AG08395 (cell line): ENCODE measurements at regions not wholly inside any gene's neighbourhood (a gene's known extent, or its start where the extent isn't known, plus 50 kb on each side); places are given as distances from the start of the nearest gene placed in this dataset.

ENCODE experiments used
- DNase-seq: peaks from one replicate; pipeline ENCODE4 v3.0.0; 2012; ENCODE audit warnings: mixed read lengths, low spot score

DNA sequence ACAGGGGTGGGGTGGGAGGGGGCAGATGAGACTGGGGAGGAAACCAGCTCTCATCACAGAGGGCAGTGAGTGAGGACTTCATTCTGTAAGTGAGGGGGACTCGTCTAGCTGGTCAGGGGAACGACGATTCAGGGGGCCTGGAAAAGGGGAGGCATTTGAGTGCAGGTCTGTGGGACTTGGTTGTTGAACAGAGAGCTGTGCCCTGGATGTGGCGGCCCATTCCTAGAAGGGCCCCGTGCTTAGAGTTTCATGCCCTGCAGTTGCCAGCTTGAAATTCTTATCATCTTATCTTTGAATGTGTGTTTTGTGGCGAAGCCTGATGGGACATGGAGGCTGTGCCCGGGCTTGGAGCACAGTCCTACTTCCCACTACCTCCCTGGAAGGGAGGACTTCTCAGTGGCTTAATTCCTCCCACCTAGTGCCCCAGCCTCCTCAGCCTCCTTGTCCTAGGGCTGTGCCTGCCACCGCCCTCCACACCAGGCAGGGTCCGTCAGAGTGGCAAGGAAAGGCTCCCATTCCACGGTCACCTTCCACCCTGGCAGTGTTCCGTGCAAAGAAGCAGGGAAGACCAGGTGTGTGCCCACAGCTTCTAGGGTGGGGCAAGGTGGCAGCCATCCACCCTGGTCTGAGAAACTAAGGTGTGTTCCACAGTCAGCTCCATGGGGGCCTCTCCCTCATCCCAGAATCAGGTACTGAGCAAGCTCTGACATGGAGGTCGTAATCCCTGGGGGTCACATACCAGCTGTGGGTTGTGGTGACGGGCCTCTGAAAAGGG is 59.7 kb upstream of the LMO1 start:
- DNase-seq = no peak

DNA sequence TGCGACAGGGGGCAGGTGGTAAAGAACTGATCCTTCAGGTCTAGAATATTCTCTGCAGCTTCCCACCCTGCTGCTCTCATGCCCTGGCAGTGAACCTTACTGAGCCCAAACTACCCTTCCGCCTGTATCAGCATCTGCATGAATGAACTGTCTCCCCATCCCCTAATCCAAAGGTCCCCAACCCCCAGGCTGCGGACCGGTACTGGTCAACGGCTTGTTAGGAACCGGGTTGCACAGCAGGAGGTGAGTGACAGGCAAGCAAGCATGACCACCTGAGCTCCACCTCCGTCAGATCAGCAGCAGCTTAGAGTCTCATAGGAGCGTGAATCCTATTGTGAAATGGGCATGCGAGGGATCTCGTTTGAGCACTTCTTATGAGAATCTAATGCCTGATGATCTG is 58.2 kb upstream of the LMO1 start:
- DNase-seq = no peak

DNA sequence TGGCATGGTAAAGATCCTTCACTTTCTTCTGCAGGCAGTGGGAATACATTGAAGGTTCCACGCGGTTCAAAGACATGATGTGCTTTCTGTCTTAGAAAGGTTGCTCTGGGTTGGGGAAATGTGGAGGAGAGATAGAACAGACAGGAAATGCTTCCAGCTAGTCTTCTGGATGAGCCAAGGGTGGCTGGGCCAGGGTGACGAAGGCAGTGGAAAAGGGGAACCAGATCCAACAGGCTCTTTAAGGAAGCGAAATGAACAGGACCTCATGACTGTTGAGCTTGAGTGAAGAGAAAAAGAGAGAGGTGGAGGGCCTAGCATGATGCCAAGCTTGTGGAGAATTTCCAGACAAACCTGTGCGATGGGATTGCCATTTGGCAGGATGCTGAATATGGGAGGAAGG is 56.4 kb upstream of the LMO1 start:
- DNase-seq = no peak

GRCh38 chr11:8318536-8318935 is 54.9 kb upstream of the LMO1 start:
- DNase-seq = no peak

DNA sequence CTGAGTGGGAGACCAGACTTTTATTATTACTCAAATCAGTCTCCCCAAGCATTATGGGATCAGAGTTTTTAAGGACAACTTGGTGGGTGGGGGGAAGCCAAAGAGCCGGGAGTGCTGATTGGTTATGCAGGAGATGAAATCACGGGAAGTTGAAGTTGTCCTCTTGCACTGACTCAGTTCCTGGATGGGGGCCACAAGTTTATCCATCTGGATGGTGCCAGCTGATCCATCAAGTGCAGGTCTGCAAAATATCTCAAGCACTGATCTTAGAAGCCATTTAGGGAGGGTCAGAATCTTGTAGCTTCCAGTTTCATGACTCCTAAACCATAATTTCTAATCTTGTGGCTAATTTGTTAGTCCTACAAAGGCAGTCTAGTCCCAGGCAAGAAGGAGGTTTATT is 53.5 kb upstream of the LMO1 start:
- DNase-seq = no peak

GRCh38 chr11:8315954-8316353 is 52.3 kb upstream of the LMO1 start:
- DNase-seq = no peak

DNA sequence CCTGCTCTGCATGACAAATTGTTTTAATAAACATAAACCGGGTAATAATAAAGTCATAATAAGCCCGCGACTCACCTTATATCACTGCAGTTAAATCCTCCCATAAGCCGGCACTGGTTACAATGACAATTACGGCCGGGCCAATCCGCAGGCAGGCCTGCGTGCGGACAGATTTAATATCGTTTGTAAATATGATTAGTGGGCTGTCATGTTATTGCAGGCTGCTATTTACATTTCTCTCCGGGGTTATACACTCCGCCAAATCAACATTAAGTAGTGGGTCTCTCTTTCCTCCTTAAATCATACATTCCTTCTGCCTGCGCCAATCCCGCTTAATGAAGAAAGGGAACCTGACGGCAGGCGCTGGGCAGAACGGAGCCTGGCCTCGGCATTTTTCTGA is 51.8 kb upstream of the LMO1 start:
- DNase-seq = no peak

DNA sequence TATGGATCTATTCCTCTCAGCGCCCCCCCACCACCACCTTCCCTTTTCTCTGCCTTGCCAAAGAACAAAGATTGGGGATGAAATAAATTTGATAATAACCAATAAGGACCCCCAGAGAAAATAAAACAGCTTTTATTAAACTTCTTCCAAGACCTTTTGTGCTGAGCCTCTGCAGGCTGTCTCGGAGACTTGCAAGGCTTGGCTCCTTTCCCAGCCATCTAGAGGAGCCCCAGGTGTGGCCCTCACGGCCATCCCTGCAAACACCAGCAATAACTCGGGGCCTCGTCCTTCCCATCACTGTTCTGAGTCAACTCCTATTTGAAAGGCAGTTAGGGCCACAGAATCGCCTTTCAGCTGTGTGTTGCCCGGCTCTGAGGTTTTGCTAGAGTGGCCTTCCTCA is 51.2 kb upstream of the LMO1 start:
- DNase-seq = no peak

DNA sequence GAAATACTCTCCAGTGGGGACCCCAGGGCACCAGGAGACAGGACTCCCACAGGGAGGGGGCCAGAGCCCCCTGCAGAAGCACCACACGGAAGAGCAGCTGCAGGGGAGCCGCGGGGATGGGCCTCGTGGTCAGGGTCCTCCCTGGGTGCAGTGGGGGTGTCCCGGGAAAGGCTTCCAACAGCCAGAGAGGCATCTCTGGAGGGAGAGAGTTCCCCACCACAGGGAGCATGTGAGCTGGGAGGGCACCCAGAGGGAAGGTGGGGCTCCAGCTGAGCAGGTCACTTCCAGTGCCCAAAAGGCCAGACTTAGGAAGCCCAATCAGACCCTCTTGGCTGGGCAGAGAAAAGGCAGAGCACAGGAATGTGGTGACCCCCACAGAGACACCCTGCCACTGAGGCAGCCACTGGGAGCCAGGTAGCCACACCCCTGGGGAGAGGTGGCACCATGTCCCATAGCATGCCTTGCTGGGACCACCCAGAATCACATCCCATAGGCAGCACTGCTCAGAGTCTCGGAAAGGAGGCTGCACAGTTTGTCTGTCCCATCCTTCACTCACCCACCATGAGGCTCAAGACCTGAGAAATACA is 49.9 kb upstream of the LMO1 start:
- DNase-seq = no peak
